GM12878 (cell line): ENCODE measurements at regions not wholly inside any gene's neighbourhood (a gene's known extent, or its start where the extent isn't known, plus 50 kb on each side); places are given as distances from the start of the nearest gene placed in this dataset.

Experiments
- ATAC-seq: fragments of 200-7000 bp; cut with Tn5 transposase; 3 replicates; pipeline ENCODE4 v1.9.1; 2020; ENCODE audit warnings: mild to moderate bottlenecking, moderate library complexity
- BruUV-seq: library from RNA; stranded (reverse); fragments of 400-500 nt; replicated peaks from 2 replicates; lab custom pipeline; 2021; lab: Mats Ljungman, UMichigan
- CTCF ChIA-PET: fragments of 300-600 bp; sonication (Branson Sonifier 250); formaldehyde crosslinking; extraction: SDS; loops from one replicate; lab custom pipeline; 2021; ENCODE audit warnings: inconsistent platforms; lab: Yijun Ruan, JAX
- POLR2A ChIA-PET: fragments of 350-600 bp; formaldehyde crosslinking; extraction: SDS; loops from one replicate; lab custom pipeline; 2021; ENCODE audit warnings: inconsistent platforms; lab: Charles Lee
- RAD21 ChIA-PET: fragments of 300-600 bp; sonication (Branson Sonifier 250); formaldehyde crosslinking; loops from one replicate; lab custom pipeline; 2023; ENCODE audit warnings: antibody characterized with exemption; ENCODE audit not compliant: unreplicated experiment; lab: Charles Lee
- SMC1A ChIA-PET: fragments of 300-600 bp; sonication (Branson Sonifier 250); formaldehyde crosslinking; loops from one replicate; lab custom pipeline; 2023; ENCODE audit not compliant: unreplicated experiment, uncharacterized antibody; lab: Charles Lee
- DNase-seq: peaks from one replicate; pipeline ENCODE4 v3.0.0-alpha.2; 2011; ENCODE audit warnings: low read depth, low spot score
- FAIRE-seq: peaks from 3 replicates; lab custom pipeline; 2011; peaks lifted over from hg19 to GRCh38; lab: Jason Lieb, UNC
- H2AFZ ChIP-seq: 2 replicates; pipeline ENCODE4 v1.6.0; 2011; ENCODE audit warnings: low read depth, low read length, control low read depth; ENCODE audit not compliant: control insufficient read depth
- H3K27ac ChIP-seq: 2 replicates; pipeline ENCODE4 v1.5.1; 2011; ENCODE audit warnings: control low read depth; ENCODE audit not compliant: control insufficient read depth, insufficient read depth
- H3K27me3 ChIP-seq, 2 experiments: replicated peaks in 1 of 2; 2 replicates each; pipeline versions ENCODE4 v1.6.0 to v1.6.1; 2011; ENCODE audit warnings: low read length in 1 of 2; ENCODE audit not compliant: control insufficient read depth in 2 of 2, insufficient read depth in 2 of 2
- H3K36me3 ChIP-seq, 2 experiments: 2 replicates each; pipeline ENCODE4 v1.5.1; 2011; ENCODE audit warnings: low read length in 1 of 2; ENCODE audit not compliant: control insufficient read depth in 2 of 2, insufficient read depth in 2 of 2
- H3K4me1 ChIP-seq: 2 replicates; pipeline ENCODE4 v1.6.1; 2011; ENCODE audit warnings: mild to moderate bottlenecking, low read length, moderate library complexity, mixed read lengths; ENCODE audit not compliant: control insufficient read depth, insufficient read depth
- H3K4me2 ChIP-seq: 2 replicates; pipeline ENCODE4 v1.6.0; 2011; ENCODE audit warnings: control low read depth; ENCODE audit not compliant: control insufficient read depth, insufficient read depth
- H3K4me3 ChIP-seq: fragments of 200-600 bp; sonication (generic); 2 replicates; pipeline ENCODE4 v1.5.1; 2016
- H3K79me2 ChIP-seq: 2 replicates; pipeline ENCODE4 v1.6.0; 2011; ENCODE audit warnings: low read length; ENCODE audit not compliant: control insufficient read depth, insufficient read depth
- H3K9ac ChIP-seq: 2 replicates; pipeline ENCODE4 v1.8.0; 2011; ENCODE audit warnings: low read length, control low read depth, mixed read lengths; ENCODE audit not compliant: control insufficient read depth, insufficient read depth
- H3K9me3 ChIP-seq: replicated peaks from 3 replicates; pipeline ENCODE4 v1.5.1; 2011; ENCODE audit warnings: mild to moderate bottlenecking, low read length; ENCODE audit not compliant: control insufficient read depth, insufficient read depth
- H4K20me1 ChIP-seq: 2 replicates; pipeline ENCODE4 v1.6.0; 2011; ENCODE audit not compliant: control insufficient read depth, insufficient read depth
- EGR1 ChIP-seq, 2 experiments: IDR thresholded peaks; 1 replicate in 1 of 2; 2 replicates in 1 of 2; pipeline ENCODE4 v1.6.1; 2011 to 2012; ENCODE audit warnings: low read depth in 2 of 2, low read length in 2 of 2, borderline replicate concordance in 1 of 2, mild to moderate bottlenecking in 1 of 2, moderate library complexity in 1 of 2
- NRF1 ChIP-seq: conservative IDR thresholded peaks from 2 replicates; pipeline ENCODE4 v1.6.1; 2011; ENCODE audit warnings: mild to moderate bottlenecking, low read depth, low read length, improper control_type of control experiment
- POLR2AphosphoS2 ChIP-seq: IDR thresholded peaks from 2 replicates; pipeline ENCODE4 v1.6.1; 2011; ENCODE audit warnings: low read depth, mild to moderate bottlenecking, low read length, improper control_type of control experiment, moderate library complexity
- RB1 ChIP-seq: fragments of 450-650 bp; formaldehyde crosslinking; IDR thresholded peaks from 2 replicates; pipeline ENCODE4 v1.6.1; 2017; ENCODE audit warnings: mild to moderate bottlenecking, borderline replicate concordance
- RBBP5 ChIP-seq: fragments of 200-600 bp; sonication (generic); conservative IDR thresholded peaks from 2 replicates; pipeline ENCODE4 v1.6.1; 2016
- SREBF2 ChIP-seq: IDR thresholded peaks from 2 replicates; pipeline ENCODE4 v1.6.1; 2012; ENCODE audit warnings: mild to moderate bottlenecking, low read length
- SRF ChIP-seq, 2 experiments: IDR thresholded peaks; 2 replicates each; pipeline ENCODE4 v1.6.1; 2011; ENCODE audit warnings: low read depth in 2 of 2, low read length in 2 of 2, mild to moderate bottlenecking in 1 of 2, moderate library complexity in 1 of 2
- TCF12 ChIP-seq: IDR thresholded peaks from 2 replicates; pipeline ENCODE4 v1.6.1; 2011; ENCODE audit warnings: low read depth, mild to moderate bottlenecking, low read length
- TCF7 ChIP-seq: IDR thresholded peaks from 2 replicates; pipeline ENCODE4 v1.6.1; 2014; ENCODE audit warnings: antibody characterized with exemption, borderline replicate concordance
- WGBS: methylation state at CpG from one replicate; pipeline ENCODE4 v1.1.6; 2016; ENCODE audit warnings: low lambda C conversion rate; ENCODE audit not compliant: insufficient replicate concordance, insufficient coverage; ENCODE audit errors: missing lambda C conversion rate; 5-methylcytosine and 5-hydroxymethylcytosine counted together
- in situ Hi-C: fragments of 300-500 bp; cut with MboI; formaldehyde crosslinking; loops from 9 replicates; pipeline ENCODE4 v1.14.3; 2018; ENCODE audit warnings: mixed read lengths
- intact Hi-C: fragments of 100-400 bp; cut with micrococcal nuclease; formaldehyde crosslinking; loops from one replicate; pipeline ENCODE4 v1.14.2; 2022; ENCODE audit not compliant: unreplicated experiment

DNA sequence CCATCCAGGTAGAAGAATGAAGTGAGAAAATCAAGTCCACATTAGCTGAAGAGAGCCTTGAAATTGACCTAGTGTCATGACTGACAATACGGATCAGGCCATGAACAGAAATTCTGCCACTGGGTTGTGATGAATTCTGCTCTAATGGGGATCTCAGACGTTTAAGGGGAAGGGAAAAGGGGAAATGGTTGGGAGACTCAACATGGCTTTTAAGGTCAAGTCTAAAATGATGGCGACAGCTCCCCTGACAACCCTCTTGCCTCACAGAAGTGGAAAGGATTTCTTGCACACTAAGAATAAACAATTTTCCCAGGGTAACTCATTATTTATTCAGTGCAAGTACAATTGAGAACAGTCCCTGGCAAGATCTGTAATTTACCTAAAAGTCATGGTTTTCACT is 302.5 kb upstream of the ACVR2A start:
- no peak for FAIRE-seq
- ChIA-PET POLR2A (no interaction called here), RAD21 (no interaction called here), CTCF (no interaction called here), SMC1A (interaction anchor here (1.1 kb wide), 1 partner anchor 58 kb away, joined by 3 read pairs; no protein-coding TSS in a partner anchor)
- H3K4me2 ChIP-seq: no peak overlapping the region
- BruUV-seq: no TSS peak
- H2AFZ ChIP-seq: no peak overlapping the region
- TF ChIP-seq EGR1 (IDR thresholded peaks at IDR 0.05; ENCODE audit: borderline replicate concordance in 1 of 2, low read depth in 2 of 2, low read length in 2 of 2): no peak
- no peak for TF ChIP-seq SREBF2
- no peak for TF ChIP-seq NRF1
- TF ChIP-seq TCF7: no peak
- TF ChIP-seq RB1: no peak
- no peak for TF ChIP-seq TCF12
- no peak overlapping the region for H3K27ac ChIP-seq
- no peaks in the 10 kb centered on the region for H3K79me2 ChIP-seq
- no peak overlapping the region for H3K4me3 ChIP-seq
- intact Hi-C loops: no loop called here
- no peaks in the 10 kb centered on the region for H3K4me1 ChIP-seq
- in situ Hi-C loops: no loop called here
- H3K27me3 ChIP-seq: no peaks in the 10 kb centered on the region
- H3K9ac ChIP-seq: no peak overlapping the region
- H3K36me3 ChIP-seq: no peaks in the 10 kb centered on the region
- 63% methylated on average over 3 of the region's 3 CpGs for WGBS
- no peak for ATAC-seq
- H4K20me1 ChIP-seq: no peaks in the 10 kb centered on the region
- no peaks in the 10 kb centered on the region for H3K9me3 ChIP-seq
- DNase-seq: no peak

- no peak overlapping the region for H3K27ac ChIP-seq
- H4K20me1 ChIP-seq: no peaks in the 10 kb centered on the region
- DNase-seq: no peak
- no peak for ATAC-seq
- no peaks in the 10 kb centered on the region for H3K27me3 ChIP-seq
- intact Hi-C loops (no loop called here), in situ Hi-C loops (no loop called here)
- no TSS peak for BruUV-seq
- POLR2A ChIA-PET: no interaction called here
- H3K4me2 ChIP-seq: no peak overlapping the region
- H3K4me1 ChIP-seq: no peaks in the 10 kb centered on the region
- no peak overlapping the region for H3K9ac ChIP-seq
- no peaks in the 10 kb centered on the region for H3K36me3 ChIP-seq
- no peak for TF ChIP-seq SRF (IDR thresholded peaks at IDR 0.05; ENCODE audit: low read depth in 2 of 2, low read length in 2 of 2)
- TF ChIP-seq RBBP5: no peak
- no peak for TF ChIP-seq POLR2AphosphoS2
- TF ChIP-seq, all 136 proteins: peak for 0
- FAIRE-seq: no peak
- CTCF ChIA-PET: no interaction called here
- WGBS: 67% methylated on average over 1 of the region's 1 CpG
- no peaks in the 10 kb centered on the region for H3K79me2 ChIP-seq
- no peak overlapping the region for H2AFZ ChIP-seq
- no peaks in the 10 kb centered on the region for H3K9me3 ChIP-seq
- RAD21 ChIA-PET: no interaction called here
- H3K4me3 ChIP-seq: no peak overlapping the region
- SMC1A ChIA-PET: interaction anchor here (1.1 kb wide), 1 partner anchor 59 kb away, joined by 3 read pairs; no protein-coding TSS in a partner anchor
These were observed 303.5 kb upstream of the ACVR2A start for GRCh38 chr2:147541314-147541713.
